Astrocyte (in vitro differentiated cells and primary cell): ENCODE measurements at regions not wholly inside any gene's neighbourhood (a gene's known extent, or its start where the extent isn't known, plus 50 kb on each side); places are given as distances from the start of the nearest gene placed in this dataset.

Experiments
- CTCF ChIP-seq: IDR thresholded peaks from 2 replicates; pipeline ENCODE4 v1.5.1; 2011; ENCODE audit warnings: low read depth, mild to moderate bottlenecking, inconsistent platforms, low read length, moderate library complexity; ENCODE audit not compliant: insufficient read depth
- EZH2 ChIP-seq: IDR thresholded peaks from 2 replicates; pipeline ENCODE4 v1.6.1; 2012; ENCODE audit warnings: mild to moderate bottlenecking, low read length, inconsistent platforms; ENCODE audit not compliant: insufficient read depth

DNA sequence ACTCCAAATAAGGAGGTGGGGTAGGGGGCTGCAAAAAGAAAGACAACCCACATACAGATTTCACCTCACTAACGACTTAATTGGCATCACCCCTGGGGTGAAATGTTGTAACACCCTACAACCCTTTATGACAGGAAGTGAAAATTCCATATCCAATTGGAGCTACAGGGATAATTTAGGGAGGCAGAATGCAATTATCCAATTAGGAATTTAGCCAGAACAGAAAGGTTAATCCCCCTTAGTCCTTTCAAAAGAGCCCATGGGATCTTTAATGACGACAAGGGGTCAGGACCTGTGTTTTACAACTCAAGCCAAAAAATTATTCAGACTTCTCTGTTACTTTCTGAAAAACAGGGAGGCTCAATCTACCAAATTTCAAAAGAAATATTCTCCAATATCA lies 1027.1 kb downstream of the TMEM182 start:
- TF ChIP-seq CTCF (no peak), EZH2 (no peak)
